HT-29 (cell line): ENCODE measurements at regions not wholly inside any gene's neighbourhood (a gene's known extent, or its start where the extent isn't known, plus 50 kb on each side); places are given as distances from the start of the nearest gene placed in this dataset.
"Not testable (repeated sequence)": the region's sequence is repeated elsewhere in the genome, so short reads cannot be mapped to it uniquely, and the experiment has no call there.

ENCODE experiments used
- DNase-seq: peaks from one replicate; pipeline ENCODE4 v3.0.0-alpha.2; 2015; ENCODE audit warnings: low spot score

DNA sequence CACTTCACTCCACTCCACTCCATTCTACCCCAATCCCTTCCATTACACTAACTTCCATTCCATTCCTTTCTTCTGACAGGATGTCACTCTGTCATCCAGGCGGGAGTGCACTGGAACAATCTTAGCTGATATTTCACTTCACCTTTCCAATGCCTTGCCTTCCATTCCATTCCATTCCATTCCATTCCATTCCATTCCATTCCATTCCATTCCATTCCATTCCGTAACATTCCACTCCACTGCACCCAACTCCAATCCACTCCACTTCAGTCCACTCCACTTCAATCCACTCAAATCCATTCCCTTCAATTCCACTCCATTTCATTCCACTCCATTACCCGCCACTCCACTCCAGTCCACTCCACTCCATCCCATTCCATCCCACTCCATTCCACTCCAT is 1099.4 kb downstream of the TSPY10 start:
- DNase-seq, result peak; percentile 51

DNA sequence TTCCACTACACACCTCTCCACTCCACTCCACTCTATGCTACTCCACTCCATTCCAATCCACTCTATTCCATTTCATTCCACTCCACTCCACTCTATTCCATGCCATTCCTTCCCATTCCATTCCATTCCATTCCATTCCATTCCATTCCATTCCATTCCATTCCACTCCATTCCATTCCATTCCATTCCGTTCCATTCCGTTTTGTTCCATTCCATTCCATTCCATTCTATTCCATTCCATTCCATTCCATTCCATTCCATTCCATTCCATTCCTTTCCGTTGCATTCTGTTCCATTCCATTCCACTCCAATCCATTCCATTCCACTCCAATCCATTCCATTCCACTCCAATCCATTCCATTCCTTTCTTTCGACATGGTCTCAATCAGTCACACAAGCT is 1121.1 kb downstream of the TSPY10 start:
- DNase-seq, result not testable (repeated sequence)

DNA sequence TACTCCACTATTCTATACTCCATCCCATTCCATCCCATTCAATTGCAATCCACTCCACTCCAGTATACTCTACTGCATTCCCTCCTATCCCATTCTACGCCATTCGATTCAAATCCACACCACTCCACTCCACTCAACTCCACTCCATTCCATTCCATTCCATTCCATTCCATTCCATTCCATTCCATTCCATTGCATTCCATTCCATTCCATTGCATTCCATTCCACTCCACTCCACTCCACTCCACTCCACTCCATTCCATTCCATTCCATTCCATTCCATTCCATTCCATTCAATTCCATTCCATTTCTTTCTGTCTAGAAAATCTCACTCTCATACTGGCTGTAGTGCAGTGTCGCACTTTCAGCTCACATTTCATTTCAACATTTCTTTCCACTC is 1129.4 kb downstream of the TSPY10 start:
- not testable (repeated sequence) for DNase-seq

DNA sequence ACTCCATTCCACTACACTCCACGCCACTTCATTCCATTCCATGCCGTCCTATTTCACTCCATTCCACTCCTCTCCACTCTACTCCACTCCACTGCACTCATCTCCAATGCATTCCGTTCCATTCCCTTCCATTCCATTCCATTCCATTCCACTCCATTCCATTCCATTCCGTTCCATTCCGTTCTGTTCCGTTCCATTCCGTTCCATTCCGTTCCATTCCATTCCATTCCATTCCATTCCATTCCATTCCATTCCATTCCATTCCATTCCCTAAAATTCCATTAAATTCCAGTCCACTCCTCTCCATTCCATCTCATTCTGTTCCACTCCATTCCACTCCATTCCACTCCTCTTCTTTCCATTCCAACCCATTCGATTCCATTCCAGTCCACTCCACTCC is 1139.1 kb downstream of the TSPY10 start:
- no peak for DNase-seq

DNA sequence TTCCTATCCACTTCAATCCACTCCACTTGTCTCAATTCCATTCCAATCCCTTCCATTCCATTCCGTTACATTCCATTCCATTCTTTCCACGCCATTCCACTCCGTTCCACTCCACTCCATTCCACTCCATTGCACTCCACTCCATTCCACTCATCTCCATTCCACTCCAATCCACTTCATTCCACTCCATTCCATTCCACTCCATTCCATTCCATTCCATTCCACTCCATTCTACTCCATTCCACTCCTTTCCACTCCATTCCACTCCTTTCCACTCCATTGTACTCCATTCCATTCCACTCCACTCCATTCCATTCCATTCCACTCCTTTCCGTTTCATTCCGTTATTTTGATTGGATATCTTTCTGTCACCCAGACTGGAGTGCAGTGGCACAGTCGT is 1158.7 kb downstream of the TSPY10 start:
- no peak for DNase-seq
